ENCODE measurements at regions not wholly inside any gene's neighbourhood (a gene's known extent, or its start where the extent isn't known, plus 50 kb on each side); places are given as distances from the start of the nearest gene placed in this dataset.

- FAIRE-seq (no peak), DNase-seq (ENCODE audit: insufficient read length, low spot score) (no peak)
These were observed 209.6 kb upstream of the LARGE1 start for GRCh38 chr22:34129691-34130486.

- FAIRE-seq (no peak), DNase-seq (ENCODE audit: insufficient read length, low spot score) (no peak)
These were observed 215.5 kb upstream of the LARGE1 start for GRCh38 chr22:34135749-34136148.

DNA sequence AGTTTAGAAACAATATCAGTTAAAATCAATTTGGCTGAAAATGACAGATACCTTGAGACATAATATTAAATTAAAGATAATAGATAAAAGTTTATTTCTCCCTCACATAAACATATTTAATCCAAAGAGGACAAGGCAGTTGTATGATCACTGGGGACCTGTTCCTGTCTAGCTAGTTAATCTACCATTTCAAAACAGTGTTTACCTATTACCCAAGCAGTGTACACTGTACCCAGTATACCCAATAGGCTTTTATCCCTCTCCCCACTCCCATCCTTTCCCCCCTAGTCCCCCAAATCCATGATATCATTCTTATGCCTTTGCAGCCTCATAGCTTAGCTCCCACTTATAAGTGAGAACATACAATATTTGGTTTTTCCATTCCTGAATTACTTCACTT, 229.7 kb upstream of the LARGE1 start:
- no peak for DNase-seq (ENCODE audit: insufficient read length, low spot score)
- no peak for FAIRE-seq

DNA sequence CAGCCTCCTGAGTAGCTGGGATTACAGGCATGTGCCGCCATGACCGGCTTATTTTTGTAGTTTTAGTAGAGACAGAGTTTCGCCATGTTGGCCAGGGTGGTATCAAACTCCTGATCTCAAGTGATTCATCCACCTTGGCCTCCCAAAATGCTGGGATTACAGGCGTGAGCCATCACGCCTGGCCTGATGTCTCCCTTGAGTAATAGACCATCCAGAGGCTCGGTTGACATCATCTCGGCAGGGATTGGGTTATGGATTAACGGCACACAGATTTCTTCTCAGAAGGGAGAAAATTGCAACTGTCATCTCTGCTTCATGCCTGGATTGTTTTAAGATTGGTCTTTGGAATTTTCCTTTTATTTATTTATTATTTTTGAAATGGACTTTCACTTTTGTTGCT, 239.2 kb upstream of the LARGE1 start:
- no peak for DNase-seq (ENCODE audit: insufficient read length, low spot score)
- no peak for FAIRE-seq

GRCh38 chr22:34160141-34160783, 240.0 kb upstream of the LARGE1 start:
- no peak for DNase-seq (ENCODE audit: insufficient read length, low spot score)
- no peak for FAIRE-seq

GRCh38 chr22:34161431-34162123, 241.3 kb upstream of the LARGE1 start:
- FAIRE-seq (no peak), DNase-seq (ENCODE audit: insufficient read length, low spot score) (no peak)

GRCh38 chr22:34198976-34199375, 278.7 kb upstream of the LARGE1 start:
- FAIRE-seq = no peak
- no peak for DNase-seq (ENCODE audit: insufficient read length, low spot score)

- no peak for DNase-seq (ENCODE audit: insufficient read length, low spot score)
These were observed 290.0 kb upstream of the LARGE1 start for GRCh38 chr22:34210301-34210700.

DNA sequence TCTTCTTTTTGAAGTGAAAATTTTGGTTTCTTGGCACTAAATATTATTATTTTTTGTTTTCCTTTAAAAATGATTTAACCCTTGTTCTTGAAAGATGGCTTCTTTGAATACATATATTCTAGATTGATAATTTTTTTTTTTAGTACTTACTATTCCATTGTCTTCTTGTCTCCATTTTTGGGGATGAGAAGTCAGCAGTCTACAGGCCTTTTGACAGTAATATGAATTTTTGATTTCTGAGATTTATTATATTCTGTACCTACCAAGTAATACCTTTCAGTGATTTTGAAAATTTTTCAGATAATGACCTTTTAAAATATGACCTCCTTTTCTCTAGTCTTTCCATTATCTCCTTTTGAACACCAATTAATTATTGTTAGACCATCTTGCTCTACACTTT, 294.1 kb upstream of the LARGE1 start:
- DNase-seq (ENCODE audit: insufficient read length, low spot score) (no peak), FAIRE-seq (no peak)

More at GRCh38 chr22:34210301-34210700, 290.0 kb upstream of the LARGE1 start:
- no peak for FAIRE-seq

DNA sequence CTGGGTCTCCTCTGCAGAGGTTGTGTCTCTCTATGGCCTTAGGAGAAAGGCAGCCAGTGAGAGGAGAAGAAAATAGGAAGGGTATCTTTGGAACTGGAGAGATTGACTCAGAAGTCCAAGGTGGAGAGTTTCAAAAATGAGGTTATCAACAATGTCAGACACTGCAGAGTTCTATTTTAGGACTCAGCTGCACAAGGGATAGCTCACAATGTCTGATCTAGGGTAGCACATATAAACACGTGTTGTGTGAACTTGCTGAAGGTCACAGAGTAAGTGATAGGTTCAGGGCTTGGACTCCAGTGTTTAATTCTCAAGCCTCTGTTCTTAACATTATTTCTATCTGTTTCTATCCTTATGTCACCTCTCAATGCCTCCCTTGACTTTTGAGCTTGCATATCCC, 305.0 kb upstream of the LARGE1 start:
- no peak for DNase-seq (ENCODE audit: insufficient read length, low spot score)
- FAIRE-seq = no peak

DNA sequence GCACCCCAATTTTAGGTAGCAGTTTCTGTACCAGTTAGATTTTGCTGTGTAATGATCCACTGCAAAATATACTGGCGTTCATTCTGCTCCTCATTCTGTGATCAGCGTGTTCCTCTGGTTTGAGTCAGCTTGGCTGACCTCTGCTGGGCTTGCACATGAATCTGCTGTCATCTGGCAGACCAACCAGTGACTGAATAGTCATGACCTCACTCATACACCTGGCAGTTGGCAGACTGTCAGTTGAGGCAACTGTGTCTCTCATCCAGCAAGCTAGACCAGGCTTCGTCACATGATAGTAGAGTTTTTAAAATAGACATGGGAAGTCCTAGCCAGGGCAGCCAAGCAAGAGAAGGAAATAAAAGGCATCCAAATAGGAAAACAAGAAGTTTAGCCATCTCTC, 316.3 kb upstream of the LARGE1 start:
- DNase-seq (ENCODE audit: insufficient read length, low spot score) (no peak), FAIRE-seq (no peak)

DNA sequence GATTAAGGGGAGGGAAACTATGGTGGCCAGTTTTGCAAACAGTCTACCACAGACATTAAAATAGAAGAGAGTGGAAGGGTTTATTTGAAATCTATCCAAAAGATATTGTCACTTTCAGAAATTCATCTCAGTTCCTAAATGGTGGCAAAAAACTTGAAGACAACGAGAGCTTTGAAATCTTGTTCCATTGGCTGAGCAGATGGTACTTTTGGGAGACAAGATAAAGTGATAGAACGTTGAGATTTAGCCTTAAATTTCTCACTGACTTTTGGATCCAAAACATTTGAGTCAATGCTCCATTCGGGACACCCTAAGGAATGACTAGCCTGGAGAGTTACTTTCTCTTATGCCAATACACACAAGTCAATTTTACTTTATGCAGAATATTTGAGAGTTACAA, 319.1 kb upstream of the LARGE1 start:
- DNase-seq (ENCODE audit: insufficient read length, low spot score) = no peak
- FAIRE-seq = no peak

- DNase-seq (ENCODE audit: insufficient read length, low spot score) = no peak
- FAIRE-seq = no peak
These were observed 322.7 kb upstream of the LARGE1 start for GRCh38 chr22:34243023-34243422.

GRCh38 chr22:34255042-34255441, 334.8 kb upstream of the LARGE1 start:
- FAIRE-seq = no peak
- DNase-seq (ENCODE audit: insufficient read length, low spot score) = no peak

GRCh38 chr22:34278121-34278520, 357.8 kb upstream of the LARGE1 start:
- DNase-seq (ENCODE audit: insufficient read length, low spot score) (no peak), FAIRE-seq (no peak)

DNA sequence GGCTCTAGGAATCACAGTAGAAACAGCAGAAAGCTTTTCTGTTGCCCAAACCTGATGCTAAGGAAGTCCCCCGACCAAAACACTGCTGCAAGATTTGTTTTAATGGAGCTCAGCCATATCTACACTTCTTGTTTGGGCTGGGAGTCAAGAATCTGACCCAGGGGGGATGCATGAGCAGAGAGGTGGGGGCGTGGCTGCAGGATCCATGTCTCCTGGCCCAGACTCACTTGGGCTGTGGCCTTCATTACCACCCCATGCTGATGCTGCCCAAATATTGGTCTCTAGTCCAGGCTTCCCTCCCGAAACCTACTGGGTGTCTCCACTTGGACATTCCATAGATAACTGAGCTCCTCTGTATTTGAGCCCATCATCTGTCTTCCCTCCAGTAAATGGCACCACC, 361.5 kb upstream of the LARGE1 start:
- FAIRE-seq = no peak

DNA sequence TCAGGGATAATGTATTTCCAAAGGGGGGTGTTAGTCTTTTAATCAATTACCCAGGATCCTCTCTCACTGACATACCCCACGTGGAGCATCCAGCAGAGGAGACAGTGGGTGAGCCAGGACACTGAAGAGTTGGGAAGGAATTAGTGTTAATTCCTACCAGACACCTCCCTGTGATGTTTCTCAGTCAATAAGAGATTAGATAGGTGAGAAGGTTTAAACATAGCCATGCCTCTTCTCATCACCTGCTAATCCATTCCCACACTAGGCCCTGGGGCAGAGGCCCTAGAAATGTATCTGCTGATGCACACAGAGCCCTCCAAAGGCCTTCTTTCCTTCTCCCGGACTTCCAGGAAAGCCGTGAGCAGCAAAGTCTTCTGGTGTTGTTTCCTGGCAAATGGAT, 363.6 kb upstream of the LARGE1 start:
- DNase-seq (ENCODE audit: insufficient read length, low spot score) (no peak), FAIRE-seq (no peak)

More for the DNA sequence above, 361.5 kb upstream of the LARGE1 start:
- DNase-seq (ENCODE audit: insufficient read length, low spot score) = no peak

DNA sequence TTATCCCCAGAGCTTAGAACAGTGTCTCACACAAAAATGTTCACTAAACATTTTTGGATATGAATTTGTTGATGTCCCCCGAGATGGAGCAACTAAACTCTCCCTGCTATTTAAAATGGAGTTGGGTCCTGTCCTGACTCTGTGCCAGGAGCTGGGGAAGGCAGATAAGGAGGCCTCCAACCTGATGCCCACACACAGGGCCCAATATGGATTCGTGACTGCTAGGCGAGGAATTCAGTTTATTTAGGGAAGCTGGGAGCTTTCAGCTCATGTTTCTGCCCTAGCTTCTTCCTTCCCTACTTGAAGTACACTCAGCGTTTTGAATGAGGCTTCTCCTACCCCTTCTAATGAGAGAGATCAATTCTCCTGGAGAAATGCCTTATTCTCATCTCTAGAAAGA, 373.0 kb upstream of the LARGE1 start:
- FAIRE-seq (no peak), DNase-seq (ENCODE audit: insufficient read length, low spot score) (no peak)

DNA sequence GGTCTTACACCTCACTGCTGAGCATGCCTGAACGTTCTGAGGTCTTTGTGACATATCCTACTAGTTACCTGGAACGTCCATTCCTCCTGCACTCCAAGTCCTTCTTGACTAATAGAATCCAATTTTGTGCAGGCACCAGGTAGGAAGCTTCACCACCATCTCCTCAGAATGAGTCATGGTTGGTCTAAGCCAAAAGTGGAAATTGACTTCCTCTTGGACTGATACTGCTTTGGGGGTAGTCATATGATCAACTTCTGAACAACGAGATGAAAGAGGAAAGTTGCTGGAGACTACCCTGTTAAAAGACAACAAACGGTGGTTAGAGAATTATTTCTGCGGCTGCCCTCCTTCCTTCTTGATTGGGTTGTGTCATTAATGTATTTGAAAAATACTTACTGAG, 374.2 kb upstream of the LARGE1 start:
- DNase-seq (ENCODE audit: insufficient read length, low spot score) (no peak), FAIRE-seq (no peak)

DNA sequence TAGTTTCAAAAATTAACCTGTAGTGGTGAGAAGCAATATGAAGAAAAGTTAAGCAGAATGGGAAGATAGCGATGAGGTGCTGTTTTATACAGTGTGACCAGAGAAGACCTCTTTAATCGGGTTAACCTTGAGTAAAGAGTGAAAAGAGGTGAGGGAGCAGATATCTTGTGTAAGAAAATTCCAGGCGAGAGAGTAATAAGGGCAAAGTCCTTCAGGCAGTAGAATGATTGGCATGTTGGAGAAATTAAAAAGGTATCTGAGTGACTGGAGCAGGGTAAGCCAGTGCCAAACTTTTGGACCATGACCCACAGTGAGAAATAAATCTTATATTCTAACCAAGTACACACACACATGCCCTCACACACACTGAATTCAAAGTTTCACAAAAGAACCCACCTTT, 374.7 kb upstream of the LARGE1 start:
- no peak for DNase-seq (ENCODE audit: insufficient read length, low spot score)
- FAIRE-seq = no peak

DNA sequence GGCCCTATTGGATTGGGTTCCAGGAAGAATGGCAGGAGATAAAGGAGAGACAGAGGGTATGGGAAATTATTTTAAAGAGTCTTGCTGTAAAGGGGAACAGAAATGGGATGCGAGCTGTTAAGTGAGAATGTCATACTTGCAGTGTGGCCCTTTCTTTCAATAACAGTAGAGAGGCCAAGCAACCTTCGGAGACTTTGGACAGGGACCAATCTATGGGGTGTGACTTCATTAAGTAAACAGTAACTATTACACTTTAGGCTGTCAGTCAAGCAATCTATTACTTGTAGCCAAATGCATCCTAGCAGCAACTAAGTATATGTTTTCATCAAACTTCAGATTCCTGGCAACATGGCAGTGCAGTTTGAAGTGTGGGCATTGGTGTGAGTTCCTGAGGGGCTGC, 376.2 kb upstream of the LARGE1 start:
- DNase-seq (ENCODE audit: insufficient read length, low spot score) (no peak), FAIRE-seq (no peak)

Data from HTR-8/SVneo (cell line).